Colonic mucosa (tissue), 4 donors: ENCODE measurements at regions not wholly inside any gene's neighbourhood (a gene's known extent, or its start where the extent isn't known, plus 50 kb on each side); places are given as distances from the start of the nearest gene placed in this dataset.

Experiments used
- DNase-seq: peaks from one replicate; pipeline ENCODE4 v3.0.0-alpha.2; 2020
- H3K27ac ChIP-seq: fragments of 200-600 bp; one replicate; pipeline ENCODE4 v1.8.0; 2021
- H3K27me3 ChIP-seq: fragments of 200-600 bp; one replicate; pipeline ENCODE4 v1.8.0; 2021
- H3K36me3 ChIP-seq: fragments of 200-600 bp; one replicate; pipeline ENCODE4 v1.8.0; 2021
- H3K4me1 ChIP-seq: fragments of 200-600 bp; one replicate; pipeline ENCODE4 v1.8.0; 2021; ENCODE audit warnings: mild to moderate bottlenecking
- H3K4me3 ChIP-seq: fragments of 200-600 bp; one replicate; pipeline ENCODE4 v1.8.0; 2021
- H3K9ac ChIP-seq, 2 donors: one replicate each; pipeline ENCODE4 v1.7.0; 2013; ENCODE audit warnings: control low read depth in 2 of 2, low read depth in 2 of 2, low read length in 2 of 2
- H3K9me3 ChIP-seq: fragments of 200-600 bp; one replicate; pipeline ENCODE4 v1.8.0; 2021
- intact Hi-C: fragments of 100-400 bp; cut with DNase I; formaldehyde crosslinking; loops from one replicate; pipeline ENCODE4 v1.14.1; 2022
- TF ChIP-seq, protein P1 (sequence below): fragments of 200-600 bp; IDR thresholded peaks from one replicate; pipeline ENCODE4 v1.8.0; 2022; ENCODE audit warnings: antibody characterized with exemption, mild to moderate bottlenecking
- donor health status: healthy.
- donor health status: DM: no; HTN: no; CAD: no.
- donor health status: DM: no; HTN: no; CAD: no.

DNA sequence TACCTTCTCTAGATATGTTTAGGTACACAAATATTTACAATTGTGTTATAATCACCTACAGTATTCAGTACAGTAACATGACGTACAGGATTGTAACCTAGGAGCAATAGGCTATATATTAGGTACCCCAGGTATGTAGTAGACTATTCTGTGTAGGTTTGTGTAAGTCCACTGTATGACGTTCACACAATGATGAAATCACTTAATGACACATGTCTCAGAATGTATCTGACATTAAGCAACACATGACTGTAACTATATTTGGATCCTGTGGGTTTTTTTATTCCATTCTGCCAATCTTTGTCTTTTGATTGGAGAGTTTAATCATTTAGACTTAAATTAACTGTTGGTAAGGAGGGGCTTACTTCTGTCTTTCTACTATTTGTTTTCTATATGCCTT lies 52.1 kb downstream of the STYXL2 start:
- intact Hi-C loops = no loop called here
- Histone ChIP-seq H3K4me3 (no peak overlapping the region), H3K4me1 (no peaks in the 10 kb centered on the region), H3K27me3 (no peaks in the 10 kb centered on the region), H3K9ac (no peak overlapping the region), H3K36me3 (no peaks in the 10 kb centered on the region), H3K27ac (no peak overlapping the region), H3K9me3 (no peaks in the 10 kb centered on the region)
- TF ChIP-seq, protein P1, sequence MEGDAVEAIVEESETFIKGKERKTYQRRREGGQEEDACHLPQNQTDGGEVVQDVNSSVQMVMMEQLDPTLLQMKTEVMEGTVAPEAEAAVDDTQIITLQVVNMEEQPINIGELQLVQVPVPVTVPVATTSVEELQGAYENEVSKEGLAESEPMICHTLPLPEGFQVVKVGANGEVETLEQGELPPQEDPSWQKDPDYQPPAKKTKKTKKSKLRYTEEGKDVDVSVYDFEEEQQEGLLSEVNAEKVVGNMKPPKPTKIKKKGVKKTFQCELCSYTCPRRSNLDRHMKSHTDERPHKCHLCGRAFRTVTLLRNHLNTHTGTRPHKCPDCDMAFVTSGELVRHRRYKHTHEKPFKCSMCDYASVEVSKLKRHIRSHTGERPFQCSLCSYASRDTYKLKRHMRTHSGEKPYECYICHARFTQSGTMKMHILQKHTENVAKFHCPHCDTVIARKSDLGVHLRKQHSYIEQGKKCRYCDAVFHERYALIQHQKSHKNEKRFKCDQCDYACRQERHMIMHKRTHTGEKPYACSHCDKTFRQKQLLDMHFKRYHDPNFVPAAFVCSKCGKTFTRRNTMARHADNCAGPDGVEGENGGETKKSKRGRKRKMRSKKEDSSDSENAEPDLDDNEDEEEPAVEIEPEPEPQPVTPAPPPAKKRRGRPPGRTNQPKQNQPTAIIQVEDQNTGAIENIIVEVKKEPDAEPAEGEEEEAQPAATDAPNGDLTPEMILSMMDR = no peak
- no peak for DNase-seq

DNA sequence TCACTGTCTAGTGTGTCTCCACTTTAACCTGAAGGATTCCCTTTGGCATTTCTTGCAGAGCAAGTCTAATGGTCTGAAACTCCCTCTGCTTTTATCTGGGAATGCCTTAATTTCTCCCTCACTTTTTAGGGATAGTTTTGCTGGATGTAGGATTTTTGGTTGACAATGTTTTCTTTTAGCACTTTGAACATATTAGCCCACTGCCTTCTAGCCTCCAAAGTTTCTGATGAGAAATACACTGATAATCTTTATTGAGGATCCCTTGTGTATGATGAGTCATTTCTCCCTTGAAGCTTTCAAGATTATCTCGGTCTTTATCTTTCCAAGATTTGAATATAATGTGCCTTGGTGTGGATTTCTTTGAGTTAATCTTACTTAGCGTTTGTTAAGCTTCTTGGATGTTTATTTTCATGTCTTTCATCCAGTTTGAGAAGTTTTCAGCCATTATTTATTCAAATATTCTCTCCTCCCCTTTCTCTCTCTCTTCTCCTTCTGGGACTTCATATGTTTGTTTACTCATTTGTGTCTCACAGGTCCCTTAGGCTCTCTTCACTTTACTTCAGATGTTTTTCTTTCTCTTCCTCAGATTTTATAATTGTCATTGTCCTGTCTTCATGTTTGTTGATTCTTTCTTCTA lies 53.1 kb downstream of the STYXL2 start:
- no peak overlapping the region for H3K9ac ChIP-seq
- no peaks in the 10 kb centered on the region for H3K4me1 ChIP-seq
- H3K27me3 ChIP-seq = no peaks in the 10 kb centered on the region
- intact Hi-C loops = no loop called here
- no peaks in the 10 kb centered on the region for H3K36me3 ChIP-seq
- TF ChIP-seq, protein P1 = no peak
- no peak overlapping the region for H3K4me3 ChIP-seq
- DNase-seq = no peak
- H3K9me3 ChIP-seq = no peaks in the 10 kb centered on the region
- no peak overlapping the region for H3K27ac ChIP-seq

DNA sequence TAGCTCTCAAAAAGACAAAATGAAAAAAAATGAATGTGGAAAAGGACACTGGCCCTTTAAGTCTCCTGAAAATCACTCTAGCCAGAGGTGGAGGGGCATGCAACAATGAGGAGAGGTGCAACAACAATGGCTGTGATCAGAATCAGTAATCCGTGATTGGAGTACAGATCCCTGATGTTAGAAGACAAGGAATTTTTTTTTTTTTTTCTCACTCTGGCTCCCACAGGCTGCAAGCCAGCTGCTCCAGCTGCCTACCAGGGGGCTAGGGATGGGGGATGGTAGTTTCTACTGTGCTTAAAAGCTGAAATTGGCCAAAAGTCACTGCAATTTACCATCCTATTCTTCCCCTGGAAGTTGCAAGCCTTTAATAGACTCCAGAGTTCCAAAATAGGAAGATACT lies 54.5 kb downstream of the STYXL2 start:
- Histone ChIP-seq H3K36me3 (no peaks in the 10 kb centered on the region), H3K27me3 (no peaks in the 10 kb centered on the region), H3K9ac (no peak overlapping the region), H3K4me3 (no peak overlapping the region), H3K4me1 (no peaks in the 10 kb centered on the region), H3K27ac (no peak overlapping the region), H3K9me3 (no peaks in the 10 kb centered on the region)
- intact Hi-C loops = no loop called here
- DNase-seq = no peak
- TF ChIP-seq, protein P1 = no peak

DNA sequence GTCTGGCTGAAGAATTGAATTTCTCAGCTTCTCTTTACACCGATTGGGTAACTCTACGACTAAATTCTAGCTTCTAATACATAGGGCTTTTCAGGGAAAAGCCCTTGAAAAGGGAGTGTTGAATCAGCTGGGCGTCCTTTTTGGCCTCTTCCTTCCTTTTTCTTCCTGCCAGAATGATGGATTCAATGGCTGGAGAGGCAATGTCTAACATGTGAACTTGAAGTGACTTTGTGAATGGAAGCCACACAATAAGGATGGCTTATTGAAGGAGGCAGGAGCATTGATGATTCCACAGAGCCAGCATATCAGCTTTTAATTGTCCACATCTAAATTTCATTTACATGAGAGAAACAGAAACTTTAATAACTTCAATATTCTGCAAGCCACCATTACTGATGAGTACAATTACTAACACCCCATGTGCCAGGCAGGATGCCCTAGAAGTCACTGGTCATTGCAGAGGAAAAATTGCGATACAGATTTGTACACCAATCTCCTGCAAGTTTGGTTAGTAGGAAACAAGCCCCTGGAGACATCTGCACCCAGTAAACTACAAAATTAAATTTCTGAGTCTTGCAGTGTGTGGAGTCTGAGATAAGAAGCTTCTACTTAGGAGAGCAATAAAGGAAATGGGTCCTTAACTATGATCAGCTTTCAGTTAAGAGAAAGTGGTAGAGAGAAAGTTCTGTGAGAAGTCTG lies 56.1 kb downstream of the STYXL2 start:
- Histone ChIP-seq H3K4me1 (no peaks in the 10 kb centered on the region), H3K9me3 (no peaks in the 10 kb centered on the region), H3K4me3 (no peak overlapping the region), H3K36me3 (no peaks in the 10 kb centered on the region), H3K9ac (no peak overlapping the region), H3K27me3 (no peaks in the 10 kb centered on the region), H3K27ac (no peak overlapping the region)
- DNase-seq = no peak
- TF ChIP-seq, protein P1 = no peak
- intact Hi-C loops = no loop called here

DNA sequence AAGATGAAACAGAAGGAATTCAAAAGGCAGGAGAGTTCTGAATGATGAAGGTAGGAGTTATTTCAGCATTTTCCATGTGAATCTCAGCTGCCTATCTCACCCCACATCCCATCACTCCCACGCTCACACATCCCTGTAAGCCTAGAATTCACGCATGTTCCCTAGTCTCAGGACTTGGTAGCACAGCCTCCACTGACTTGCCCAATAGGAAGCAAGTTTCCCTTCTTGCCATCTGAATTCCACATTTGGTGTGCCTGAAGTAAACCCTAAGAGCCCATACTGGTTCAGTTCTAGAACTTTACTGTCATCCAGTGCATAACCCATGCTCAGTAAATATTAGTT lies 56.6 kb downstream of the STYXL2 start:
- Histone ChIP-seq H3K27ac (no peak overlapping the region), H3K27me3 (no peaks in the 10 kb centered on the region), H3K4me1 (no peaks in the 10 kb centered on the region), H3K9ac (no peak overlapping the region), H3K4me3 (no peak overlapping the region), H3K36me3 (no peaks in the 10 kb centered on the region), H3K9me3 (no peaks in the 10 kb centered on the region)
- DNase-seq = no peak
- intact Hi-C loops = no loop called here
- TF ChIP-seq, protein P1 = no peak
